GM18909 (cell line): ENCODE measurements at regions not wholly inside any gene's neighbourhood (a gene's known extent, or its start where the extent isn't known, plus 50 kb on each side); places are given as distances from the start of the nearest gene placed in this dataset.
"Not testable (repeated sequence)": the region's sequence is repeated elsewhere in the genome, so short reads cannot be mapped to it uniquely, and the experiment has no call there.

Experiments used
- ATAC-seq: cut with Tn5 transposase; IDR thresholded peaks from one replicate; pipeline ENCODE4 v1.9.1; 2021; ENCODE audit warnings: mild to moderate bottlenecking; ENCODE audit not compliant: unreplicated experiment, poor library complexity

DNA sequence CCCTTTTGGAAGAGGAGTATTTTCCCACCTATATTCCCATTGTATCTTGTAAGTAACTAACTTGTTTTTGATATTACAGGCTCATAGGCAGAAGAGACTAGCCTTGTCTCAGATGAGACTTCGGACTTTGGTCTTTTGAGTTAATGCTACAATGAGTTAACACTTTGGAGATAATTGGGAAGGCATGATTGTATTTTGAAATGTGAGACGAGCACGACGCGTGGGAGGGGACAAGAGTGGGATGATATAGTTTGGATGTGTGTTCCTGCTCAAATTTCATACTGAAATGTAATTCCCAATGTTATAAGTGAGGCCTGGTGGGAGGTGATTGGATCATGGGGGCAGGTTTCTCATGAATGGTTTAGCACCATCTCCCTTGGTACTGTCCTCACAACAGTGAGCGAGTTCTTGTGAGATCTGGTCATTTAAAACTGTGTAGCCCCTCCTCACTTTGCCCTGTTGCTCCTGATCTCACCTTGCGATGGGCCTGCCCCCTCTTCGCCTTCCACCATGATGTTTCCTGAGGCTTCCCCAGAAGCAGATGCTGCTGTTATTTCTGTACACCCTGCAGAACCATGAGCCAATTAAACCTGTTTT, 721.5 kb upstream of the CTNND2 start:
- no peak for ATAC-seq

DNA sequence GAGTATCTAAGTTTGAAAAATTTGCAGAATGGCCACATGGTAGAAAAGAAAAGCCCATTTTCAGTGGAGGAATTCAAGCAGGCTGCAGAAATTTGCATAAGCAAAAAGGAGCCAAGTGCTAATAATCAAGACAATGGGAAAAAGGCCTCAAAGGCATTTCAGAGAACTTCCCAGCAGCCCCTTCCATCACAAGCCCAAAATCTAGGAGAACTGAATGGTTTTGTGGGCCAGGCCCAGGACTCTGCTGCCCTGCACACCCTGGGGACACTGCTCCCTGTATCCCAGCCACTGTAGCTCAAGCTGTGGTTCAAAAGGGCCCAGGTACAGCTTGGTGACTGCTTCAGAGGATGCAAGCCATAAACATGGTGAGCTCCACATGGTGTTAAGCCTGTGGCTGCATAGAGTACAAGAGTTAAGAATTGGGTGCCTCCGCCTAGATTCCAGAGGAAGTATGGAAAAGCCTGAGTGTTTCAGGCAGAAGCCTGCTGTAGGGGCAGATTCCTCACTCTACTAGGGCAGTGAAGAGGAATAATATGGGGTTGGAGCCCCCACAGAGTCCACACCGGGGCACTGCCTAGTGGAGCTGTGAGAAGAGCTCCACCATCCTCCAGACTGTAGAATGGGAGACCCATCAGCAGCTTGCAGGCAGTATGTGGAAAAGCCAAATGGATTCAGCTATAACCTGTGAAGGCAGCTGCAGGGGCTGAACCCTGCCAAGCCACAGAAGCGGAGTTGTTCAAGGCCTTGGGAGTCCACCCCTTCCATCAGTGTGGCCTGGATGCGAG, 720.7 kb upstream of the CTNND2 start:
- no peak for ATAC-seq

DNA sequence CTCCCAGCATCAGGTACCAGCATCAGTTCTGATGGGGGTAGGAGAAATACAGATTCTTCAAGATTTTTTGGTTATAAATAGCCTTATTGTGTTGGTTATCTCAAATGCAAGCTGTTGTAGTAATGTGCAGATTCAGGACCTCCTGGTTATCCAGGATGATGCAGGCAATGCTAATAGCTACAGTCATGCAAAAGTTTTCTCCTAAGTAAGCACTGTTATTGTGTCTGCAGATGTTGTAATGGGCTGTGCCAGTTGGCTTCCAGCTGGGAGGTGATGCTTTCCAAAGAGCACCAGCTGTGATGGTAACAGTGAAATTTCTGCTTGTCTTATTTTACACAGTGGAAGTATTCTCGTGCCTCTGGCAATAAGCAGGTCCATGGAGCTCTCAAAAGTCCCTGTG, 719.2 kb upstream of the CTNND2 start:
- no peak for ATAC-seq

DNA sequence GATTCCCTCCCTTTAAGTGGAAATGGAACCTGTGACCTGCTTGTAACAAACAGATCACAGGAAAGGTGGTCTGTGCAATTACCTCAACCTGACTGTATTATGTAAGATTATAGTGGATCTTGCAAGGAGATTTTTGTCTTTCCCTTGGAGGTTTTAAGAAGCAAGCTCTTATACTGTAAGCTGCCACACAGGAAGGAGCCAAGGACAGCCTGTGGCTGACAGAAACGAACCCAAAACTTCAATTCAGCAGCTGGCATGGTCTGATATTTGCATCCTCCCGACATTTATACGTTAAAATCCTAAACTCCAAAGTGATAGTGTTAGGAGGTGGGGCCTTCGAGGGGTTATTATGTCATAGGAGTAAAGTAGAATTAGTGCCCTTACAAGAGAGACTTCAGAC, 711.8 kb upstream of the CTNND2 start:
- no peak for ATAC-seq

DNA sequence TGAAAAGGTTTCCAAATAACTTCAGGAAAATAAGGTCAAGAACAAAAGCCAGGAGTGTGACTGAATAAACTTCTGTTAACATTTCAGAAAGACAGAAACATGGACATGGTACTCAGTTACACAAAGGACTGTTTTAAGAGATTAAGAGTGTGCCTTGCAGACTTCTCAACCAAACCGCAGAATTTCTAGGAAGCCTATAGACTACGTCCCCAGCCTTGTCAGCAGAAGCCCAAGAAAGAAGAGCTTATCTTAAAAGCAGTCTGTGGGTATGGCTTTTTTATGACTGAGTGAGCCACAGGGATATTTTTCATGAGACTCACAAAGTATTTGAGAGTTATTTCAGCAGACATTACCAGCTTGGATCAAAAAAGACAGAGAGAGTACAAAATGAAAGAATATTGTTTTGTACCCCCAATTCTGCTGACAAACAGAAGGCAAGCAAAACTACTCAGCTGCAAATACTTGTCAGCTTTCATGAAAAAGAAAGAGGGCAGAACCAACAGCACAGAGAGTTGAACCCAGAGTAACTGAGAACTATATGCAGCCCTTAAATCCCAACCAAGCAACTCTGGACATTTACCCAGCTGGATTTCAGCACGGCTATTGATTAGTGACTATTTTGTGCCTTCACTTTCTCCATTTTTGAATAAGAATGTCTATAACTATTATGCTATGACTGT, 711.0 kb upstream of the CTNND2 start:
- no peak for ATAC-seq

DNA sequence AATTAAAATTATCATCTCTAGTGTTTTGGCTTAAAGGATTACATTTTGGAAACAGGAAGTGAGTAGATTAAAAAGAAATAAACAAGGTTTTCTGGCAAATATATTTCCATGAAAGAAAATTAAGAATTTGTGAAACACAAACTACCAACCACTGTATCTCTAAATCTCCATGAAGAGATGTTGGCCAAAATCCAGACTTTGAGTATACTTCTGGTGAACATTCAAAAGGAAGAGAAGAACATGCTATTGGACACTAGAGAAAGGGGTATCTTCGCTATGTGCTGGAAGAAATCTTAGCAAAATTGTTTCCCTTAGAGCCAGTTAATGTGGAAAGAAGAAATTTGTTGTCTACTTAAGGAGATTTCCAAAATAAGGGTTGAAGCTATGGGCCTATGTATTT, 710.4 kb upstream of the CTNND2 start:
- ATAC-seq = no peak

DNA sequence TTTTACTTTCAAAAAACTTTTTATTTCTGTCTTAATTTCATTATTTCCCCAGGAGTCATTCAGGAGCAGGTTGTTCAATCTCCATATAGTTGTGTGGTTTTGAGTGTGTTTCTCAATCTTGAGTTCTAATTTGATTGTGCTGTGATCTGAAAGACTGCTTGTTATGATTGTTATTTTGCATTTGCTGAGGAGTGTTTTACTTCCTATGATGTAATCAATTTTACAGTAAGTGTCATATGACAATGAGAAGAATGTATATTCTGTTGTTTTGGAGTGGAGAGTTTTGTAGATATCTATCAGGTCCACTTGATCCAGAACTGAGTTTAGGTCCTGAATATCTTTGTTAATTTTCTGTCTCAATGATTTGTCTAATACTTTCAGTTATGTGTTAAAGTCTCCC, 706.9 kb upstream of the CTNND2 start:
- no peak for ATAC-seq

DNA sequence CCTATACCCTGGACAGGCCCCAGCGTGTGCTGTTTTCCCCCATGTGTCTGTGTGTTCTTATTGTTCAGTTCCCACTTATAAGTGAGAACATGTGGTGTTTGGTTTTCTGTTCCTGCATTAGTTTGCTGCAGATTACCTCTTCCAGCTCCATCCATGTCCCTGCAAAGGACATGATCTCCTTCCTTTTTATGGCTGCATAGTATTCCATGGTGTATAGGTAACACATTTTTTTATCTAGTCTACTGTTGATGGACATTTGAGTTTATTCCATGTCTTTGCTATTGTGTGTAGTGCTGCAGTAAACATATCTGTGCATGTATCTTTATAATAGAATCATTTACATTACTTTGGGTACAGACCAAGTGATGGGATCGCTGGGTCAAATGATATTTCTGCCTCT, 703.6 kb upstream of the CTNND2 start:
- ATAC-seq = not testable (repeated sequence)

DNA sequence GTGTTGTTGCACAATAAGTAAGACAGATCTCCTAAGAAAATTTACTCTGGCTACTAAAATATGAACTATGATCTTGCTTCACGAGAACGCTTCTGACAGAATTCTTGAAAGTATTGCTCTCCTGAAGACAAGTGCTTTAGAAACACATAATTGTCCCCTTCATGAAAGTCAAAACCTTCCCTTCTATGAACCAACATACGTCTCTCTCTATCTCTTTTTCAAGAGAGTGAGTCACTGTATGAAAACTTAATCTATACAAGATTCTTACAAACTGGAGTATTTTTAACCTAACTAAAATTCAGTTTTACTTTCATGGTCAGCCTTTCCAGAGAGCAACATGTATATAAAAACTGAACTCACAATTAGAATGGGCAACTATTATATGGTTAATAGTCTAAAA, 688.0 kb upstream of the CTNND2 start:
- no peak for ATAC-seq

DNA sequence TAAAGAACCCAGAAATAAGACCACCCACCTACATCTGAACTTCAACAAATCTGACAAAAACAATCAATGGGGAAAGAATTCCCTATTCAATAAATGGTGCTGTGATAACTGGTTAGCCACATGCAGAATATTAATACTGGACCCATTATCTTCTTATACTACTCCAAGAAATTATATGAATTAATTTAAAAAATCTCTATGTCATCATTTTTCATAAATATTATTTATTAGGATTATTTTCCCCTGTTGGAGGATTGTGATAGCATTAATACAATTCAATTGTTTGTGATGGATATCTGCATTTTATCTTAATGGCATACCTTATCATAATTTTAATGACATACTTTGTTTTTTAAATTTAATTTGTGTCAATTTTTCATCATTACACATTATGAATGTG, 682.2 kb upstream of the CTNND2 start:
- no peak for ATAC-seq

DNA sequence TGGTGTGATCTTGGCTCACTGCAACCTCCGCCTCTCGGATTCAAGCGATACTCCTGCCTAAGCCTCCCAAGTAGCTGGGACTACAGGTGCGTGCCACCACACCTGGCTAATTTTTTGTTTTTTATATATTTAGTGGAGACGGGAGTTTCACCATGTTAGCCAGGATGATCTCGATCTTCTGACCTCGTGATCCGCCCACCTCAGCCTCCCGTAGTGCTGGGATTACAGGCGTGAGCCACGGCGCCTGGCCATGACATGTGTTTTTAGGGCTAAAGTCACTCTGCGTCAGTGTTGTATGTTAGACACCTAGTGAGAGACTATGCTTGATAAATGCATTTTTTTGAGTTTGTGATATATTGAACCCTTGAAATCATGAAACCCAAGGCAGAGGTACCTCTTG, 674.6 kb upstream of the CTNND2 start:
- not testable (repeated sequence) for ATAC-seq

DNA sequence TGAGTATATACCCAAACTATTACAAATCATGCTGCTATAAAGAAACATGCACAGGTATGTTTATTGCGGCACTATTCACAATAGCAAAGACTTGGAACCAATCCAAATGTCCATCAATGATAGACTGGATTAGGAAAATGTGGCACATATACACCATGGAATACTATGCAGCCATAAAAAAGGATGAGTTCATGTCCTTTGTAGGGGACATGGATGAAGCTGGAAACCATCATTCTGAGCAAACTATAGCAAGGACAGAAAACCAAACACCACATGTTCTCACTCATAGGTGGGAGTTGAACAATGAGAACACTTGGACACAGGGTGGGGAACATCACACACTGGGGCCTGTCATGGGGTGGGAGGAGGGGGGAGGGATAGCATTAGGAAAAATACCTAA, 672.7 kb upstream of the CTNND2 start:
- ATAC-seq = not testable (repeated sequence)

DNA sequence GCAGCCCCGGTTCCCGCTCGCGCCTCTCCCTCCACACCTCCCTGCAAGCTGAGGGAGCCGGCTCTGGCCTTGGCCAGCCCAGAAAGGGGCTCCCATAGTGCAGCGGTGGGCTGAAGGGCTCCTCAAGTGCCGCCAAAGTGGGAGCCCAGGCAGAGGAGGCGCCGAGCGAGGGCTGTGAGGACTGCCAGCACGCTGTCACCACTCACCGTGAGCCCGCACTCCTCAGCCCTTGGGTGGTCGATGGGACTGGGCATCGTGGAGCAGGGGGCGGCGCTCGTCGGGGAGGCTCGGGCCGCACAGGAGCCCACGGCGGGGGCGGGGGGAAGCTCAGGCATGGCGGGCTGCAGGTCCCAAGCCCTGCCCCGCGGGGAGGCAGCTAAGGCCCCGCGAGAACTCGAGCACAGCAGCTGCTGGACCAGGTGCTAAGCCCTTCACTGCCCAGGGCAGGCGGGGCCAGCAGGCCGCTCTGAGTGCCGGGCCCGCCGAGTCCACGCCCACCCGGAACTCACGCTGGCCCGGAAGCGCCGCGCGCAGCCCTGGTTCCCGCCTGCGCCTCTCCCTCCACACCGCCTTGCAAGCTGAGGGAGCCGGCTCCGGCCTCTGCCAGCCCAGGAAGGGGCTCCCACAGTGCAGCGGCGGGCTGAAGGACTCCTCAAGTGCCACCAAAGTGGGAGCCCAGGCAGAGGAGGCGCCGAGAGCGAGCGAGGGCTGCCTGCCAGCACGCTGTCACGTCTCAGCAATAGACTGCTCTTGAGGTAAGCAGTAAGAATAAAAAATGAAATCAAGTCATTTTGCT, 670.2 kb upstream of the CTNND2 start:
- ATAC-seq = not testable (repeated sequence)

DNA sequence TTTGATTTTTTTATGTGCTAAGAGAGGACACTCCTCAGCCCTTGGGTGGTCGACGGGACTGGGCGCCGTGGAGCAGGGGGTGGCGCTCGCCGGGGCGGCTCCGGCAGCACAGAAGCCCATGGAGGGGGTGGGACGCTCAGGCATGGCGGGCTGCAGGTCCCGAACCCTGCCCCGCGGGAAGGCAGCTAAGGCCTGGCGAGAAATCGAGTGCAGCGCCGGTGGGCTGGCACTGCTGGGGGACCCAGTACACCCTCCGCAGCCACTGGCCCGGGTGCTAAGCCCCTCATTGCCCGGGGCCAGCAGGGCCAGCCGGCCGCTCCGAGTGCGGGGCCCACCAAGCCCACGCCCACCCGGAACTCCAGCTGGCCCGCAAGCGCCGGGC, 669.7 kb upstream of the CTNND2 start:
- not testable (repeated sequence) for ATAC-seq

DNA sequence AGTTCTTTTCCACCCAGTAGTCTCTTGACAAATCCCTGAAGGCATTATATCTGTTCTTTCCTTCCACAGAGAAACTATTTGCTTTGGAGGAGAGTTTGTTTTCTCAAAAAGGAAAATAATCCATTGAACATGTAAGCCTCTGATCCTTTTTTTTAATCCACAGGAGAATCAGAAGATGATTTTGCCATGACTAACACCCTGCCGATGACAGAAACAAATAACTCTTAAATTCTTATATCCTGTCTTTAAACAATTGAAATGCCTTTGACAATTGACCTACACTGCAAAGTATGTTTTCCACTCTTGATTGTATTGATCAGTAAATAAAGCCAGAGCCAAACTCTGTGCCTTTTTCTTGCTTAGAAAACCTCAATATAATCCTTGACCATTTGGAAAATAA, 666.4 kb upstream of the CTNND2 start:
- no peak for ATAC-seq

DNA sequence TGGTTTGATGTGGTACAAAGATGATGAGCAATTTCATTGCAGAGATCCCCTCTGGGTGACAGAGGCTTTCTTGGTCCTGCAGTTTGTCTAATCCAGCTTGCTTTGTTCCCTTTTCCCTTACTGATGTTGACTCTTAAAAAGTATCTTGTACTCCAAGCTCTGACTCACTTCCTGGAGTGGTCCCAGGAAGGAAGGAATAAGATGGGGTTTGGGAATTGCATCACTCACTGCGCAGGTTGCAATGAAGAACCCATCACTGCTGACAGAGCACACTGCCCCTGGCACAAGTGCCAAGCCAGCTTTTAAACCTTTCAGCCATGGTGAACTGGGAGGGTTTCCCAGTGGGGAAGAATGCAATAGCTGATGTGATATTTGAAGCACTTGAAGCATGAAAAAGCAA, 662.2 kb upstream of the CTNND2 start:
- ATAC-seq = no peak

DNA sequence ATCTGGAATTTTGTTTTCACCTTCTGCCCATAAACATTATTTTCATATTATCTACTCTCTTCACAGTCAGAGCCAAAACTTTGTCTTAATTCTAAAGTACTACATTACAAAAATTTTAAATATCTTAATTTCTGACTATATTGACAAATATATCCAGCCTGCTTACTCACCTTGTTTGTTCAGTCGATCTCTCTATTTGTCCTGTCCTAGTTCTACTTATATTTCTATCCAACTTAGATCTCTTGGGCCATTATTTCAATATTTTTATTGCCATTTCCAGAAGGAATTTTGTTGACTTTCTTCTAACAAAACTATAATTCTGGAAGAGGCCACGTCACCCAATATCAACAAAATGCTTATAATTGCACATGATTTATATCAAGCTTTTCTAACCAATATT, 652.8 kb upstream of the CTNND2 start:
- ATAC-seq = no peak

DNA sequence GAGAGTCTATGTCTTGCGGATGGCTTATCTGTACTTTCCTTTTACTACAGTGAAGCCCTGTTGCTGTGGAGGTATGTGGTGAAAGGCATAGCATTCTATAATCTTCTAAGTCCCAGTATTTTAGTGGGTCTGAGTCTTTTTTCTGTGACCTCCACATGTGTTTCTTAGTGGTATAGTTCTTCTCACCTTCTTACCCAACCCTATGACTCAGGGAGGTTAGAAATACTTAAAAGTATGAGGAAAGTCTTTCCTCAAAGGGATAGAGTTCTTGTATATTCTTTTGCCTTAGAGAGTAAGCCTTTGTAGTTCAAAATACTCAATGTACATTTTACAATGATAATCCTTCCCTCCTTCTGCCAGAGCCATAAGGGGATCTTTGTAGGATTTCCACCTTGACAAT, 621.9 kb upstream of the CTNND2 start:
- ATAC-seq = no peak

DNA sequence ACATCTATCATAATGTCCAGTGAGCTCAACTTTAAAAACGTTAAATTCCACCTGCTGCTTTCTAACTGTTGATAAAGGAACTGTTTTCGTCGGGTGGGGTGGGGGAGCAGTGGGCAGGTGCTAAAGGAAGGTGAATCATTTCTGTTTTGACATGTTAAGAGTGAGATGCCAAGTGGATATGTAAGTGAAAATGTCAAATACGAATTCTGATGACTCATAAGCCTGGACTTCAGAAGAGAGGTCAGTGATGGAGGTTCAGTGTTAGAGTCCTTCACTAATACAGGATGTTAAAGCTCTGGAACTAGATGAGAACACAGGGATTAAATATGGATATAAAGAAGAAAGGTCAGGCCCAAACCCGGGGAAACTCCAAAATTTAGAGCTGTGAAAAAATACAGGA, 617.9 kb upstream of the CTNND2 start:
- ATAC-seq = no peak

DNA sequence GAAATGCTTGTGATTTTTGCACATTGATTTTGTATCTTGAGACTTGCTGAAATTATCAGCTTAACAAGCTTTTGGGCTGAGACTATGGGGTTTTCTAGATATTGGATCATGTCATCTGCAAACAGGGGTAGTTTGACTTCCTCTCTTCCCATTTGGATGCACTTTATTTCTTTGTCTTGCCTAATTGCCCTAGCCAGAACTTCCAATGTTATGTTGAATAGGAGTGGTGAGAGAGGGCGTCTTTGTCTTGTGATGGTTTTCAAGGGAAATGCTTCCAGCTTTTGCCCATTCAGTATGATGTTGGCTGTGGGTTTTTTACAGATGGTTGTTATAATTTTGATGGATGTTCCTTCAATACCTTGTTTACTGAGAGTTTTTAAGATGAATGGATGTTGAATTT, 600.7 kb upstream of the CTNND2 start:
- not testable (repeated sequence) for ATAC-seq

DNA sequence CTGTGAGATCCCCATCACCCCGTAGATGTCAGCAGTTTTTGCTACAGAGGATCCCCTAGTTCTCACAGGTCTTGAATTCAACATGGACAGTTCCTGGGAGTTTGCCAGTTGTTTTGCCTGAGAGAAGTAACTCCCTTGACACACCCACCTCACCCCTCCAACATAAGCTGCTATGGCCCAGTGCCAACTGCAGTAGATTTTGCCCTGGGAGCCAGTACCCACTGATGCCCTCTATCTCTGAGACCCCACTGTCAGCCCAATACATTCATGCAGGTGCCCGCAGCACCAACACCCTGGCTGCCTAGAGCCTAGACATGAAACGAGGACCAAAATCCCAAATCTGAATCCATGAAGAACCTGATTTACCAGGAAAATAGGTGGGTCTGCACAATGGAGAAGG, 583.9 kb upstream of the CTNND2 start:
- ATAC-seq = no peak
